ENCODE measurements at regions not wholly inside any gene's neighbourhood (a gene's known extent, or its start where the extent isn't known, plus 50 kb on each side); places are given as distances from the start of the nearest gene placed in this dataset.

DNA sequence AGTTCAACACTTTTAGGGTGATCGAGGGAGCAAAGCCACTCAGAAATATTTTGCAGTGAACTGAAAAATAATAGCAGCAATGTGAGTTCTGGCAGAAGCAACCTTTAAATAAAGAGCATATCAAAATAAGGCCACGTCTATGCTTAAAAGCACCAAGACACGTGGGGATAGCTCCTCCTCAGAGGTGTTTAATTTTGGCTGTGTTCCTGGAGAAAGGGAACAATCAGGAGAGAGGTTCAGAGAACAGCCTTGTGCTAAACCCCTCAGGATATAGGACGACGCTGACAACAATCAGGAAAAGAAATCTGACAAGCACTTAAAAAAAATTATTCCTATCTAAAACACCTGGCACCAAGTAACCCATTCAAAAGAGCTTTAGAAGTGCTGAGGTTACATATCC lies 471.9 kb upstream of the CELF2 start:
- no peaks in the 10 kb centered on the region for H3K27me3 ChIP-seq (ENCODE audit: insufficient read depth, low read length)
- TF ChIP-seq ATF3 (IDR thresholded peaks at IDR 0.05) (no peak), CEBPB (IDR thresholded peaks at IDR 0.05; ENCODE audit: low read depth) (no peak), YY1 (IDR thresholded peaks at IDR 0.05; ENCODE audit: extremely low read depth, insufficient replicate concordance, low read depth, low read length) (no peak), ZBTB33 (IDR thresholded peaks at IDR 0.05; ENCODE audit: extremely low read depth, insufficient replicate concordance, low read length) (no peak), FOSL1 (IDR thresholded peaks at IDR 0.05; ENCODE audit: low read depth) (no peak), EZH2 (IDR thresholded peaks at IDR 0.05) (no peak), SRF (IDR thresholded peaks at IDR 0.05; ENCODE audit: low read depth) (no peak), RAD21 (IDR thresholded peaks at IDR 0.05; ENCODE audit: low read depth) (no peak), TCF7L2 (IDR thresholded peaks at IDR 0.05; ENCODE audit: borderline replicate concordance, extremely low read depth, insufficient read depth, insufficient read length) (no peak), ZNF274 (IDR thresholded peaks at IDR 0.05; ENCODE audit: low read depth, low read length) (no peak), JUND (IDR thresholded peaks at IDR 0.05) (no peak), CBX3 (IDR thresholded peaks at IDR 0.05; ENCODE audit: low read depth) (no peak), EGR1 (IDR thresholded peaks at IDR 0.05; ENCODE audit: low read depth) (no peak)
- TF ChIP-seq, protein P1, sequence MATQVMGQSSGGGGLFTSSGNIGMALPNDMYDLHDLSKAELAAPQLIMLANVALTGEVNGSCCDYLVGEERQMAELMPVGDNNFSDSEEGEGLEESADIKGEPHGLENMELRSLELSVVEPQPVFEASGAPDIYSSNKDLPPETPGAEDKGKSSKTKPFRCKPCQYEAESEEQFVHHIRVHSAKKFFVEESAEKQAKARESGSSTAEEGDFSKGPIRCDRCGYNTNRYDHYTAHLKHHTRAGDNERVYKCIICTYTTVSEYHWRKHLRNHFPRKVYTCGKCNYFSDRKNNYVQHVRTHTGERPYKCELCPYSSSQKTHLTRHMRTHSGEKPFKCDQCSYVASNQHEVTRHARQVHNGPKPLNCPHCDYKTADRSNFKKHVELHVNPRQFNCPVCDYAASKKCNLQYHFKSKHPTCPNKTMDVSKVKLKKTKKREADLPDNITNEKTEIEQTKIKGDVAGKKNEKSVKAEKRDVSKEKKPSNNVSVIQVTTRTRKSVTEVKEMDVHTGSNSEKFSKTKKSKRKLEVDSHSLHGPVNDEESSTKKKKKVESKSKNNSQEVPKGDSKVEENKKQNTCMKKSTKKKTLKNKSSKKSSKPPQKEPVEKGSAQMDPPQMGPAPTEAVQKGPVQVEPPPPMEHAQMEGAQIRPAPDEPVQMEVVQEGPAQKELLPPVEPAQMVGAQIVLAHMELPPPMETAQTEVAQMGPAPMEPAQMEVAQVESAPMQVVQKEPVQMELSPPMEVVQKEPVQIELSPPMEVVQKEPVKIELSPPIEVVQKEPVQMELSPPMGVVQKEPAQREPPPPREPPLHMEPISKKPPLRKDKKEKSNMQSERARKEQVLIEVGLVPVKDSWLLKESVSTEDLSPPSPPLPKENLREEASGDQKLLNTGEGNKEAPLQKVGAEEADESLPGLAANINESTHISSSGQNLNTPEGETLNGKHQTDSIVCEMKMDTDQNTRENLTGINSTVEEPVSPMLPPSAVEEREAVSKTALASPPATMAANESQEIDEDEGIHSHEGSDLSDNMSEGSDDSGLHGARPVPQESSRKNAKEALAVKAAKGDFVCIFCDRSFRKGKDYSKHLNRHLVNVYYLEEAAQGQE (IDR thresholded peaks at IDR 0.05; ENCODE audit: low read depth), result no peak
- RAD21 ChIA-PET (ENCODE audit: low non-redundant PET in 1 of 2, low total read pairs in 2 of 2, uncharacterized antibody in 2 of 2, unreplicated experiment in 2 of 2), result no interaction called here
- no peaks in the 10 kb centered on the region for H4K20me1 ChIP-seq (ENCODE audit: insufficient read depth)
- intact Hi-C loops (cut with micrococcal nuclease), result no loop called here
- no peak overlapping the region for H3K9ac ChIP-seq (ENCODE audit: low read length)
- H3K9me2 ChIP-seq (ENCODE audit: insufficient read depth), result no peaks in the 10 kb centered on the region
- no peaks in the 10 kb centered on the region for H3K79me2 ChIP-seq (ENCODE audit: insufficient read depth, low read length)
- POLR2A ChIA-PET, result no interaction called here
- no peak overlapping the region for H3K27ac ChIP-seq (ENCODE audit: low read depth, low read length)
- no peak overlapping the region for H3K4me2 ChIP-seq (ENCODE audit: low read length)
- DNase-seq (ENCODE audit: low read depth, low spot score) (no peak), ATAC-seq (no peak)
- CTCF ChIA-PET, result no interaction called here
- BruUV-seq (replicated peaks), result no TSS peak
- no peaks in the 10 kb centered on the region for H3K36me3 ChIP-seq (ENCODE audit: control insufficient read depth in 1 of 2, insufficient read depth in 2 of 2, low read length in 2 of 2)
- no peaks in the 10 kb centered on the region for H3K4me1 ChIP-seq (ENCODE audit: control insufficient read depth in 1 of 2, insufficient read depth in 2 of 2, low read length in 2 of 2)
- H3K4me3 ChIP-seq (replicated peaks in 1 of 2; ENCODE audit: low read depth in 1 of 2, low read length in 2 of 2), result no peak overlapping the region
- peaks cover 7 to 25% of the 10 kb centered on the region in 2 experiments; a peak in 2 of 4 replicates for H3K9me3 ChIP-seq (ENCODE audit: control insufficient read depth in 1 of 2, insufficient read depth in 1 of 2, low read depth in 1 of 2, low read length in 2 of 2)
- no peak overlapping the region for H2AFZ ChIP-seq (ENCODE audit: low read depth, low read length, poor library complexity, severe bottlenecking)

All from HCT116 (cell line).